ENCODE measurements at regions not wholly inside any gene's neighbourhood (a gene's known extent, or its start where the extent isn't known, plus 50 kb on each side); places are given as distances from the start of the nearest gene placed in this dataset.

GRCh38 chr14:49461529-49462401, 124.4 kb downstream of the RPS29 start:
- peak; percentile 89 for DNase-seq (ENCODE audit: low read depth)

GRCh38 chr14:49460662-49461061, 125.5 kb downstream of the RPS29 start:
- no peak overlapping the region for H3K4me3 ChIP-seq (ENCODE audit: low read depth, low read length)
- no peak for DNase-seq (ENCODE audit: low read depth)
- no peak for TF ChIP-seq CTCF (IDR thresholded peaks at IDR 0.05; ENCODE audit: insufficient read depth, low read length)

More at GRCh38 chr14:49461529-49462401, 124.4 kb downstream of the RPS29 start:
- no peak overlapping the region for H3K4me3 ChIP-seq (ENCODE audit: low read depth, low read length)
- peak; percentile 76 for TF ChIP-seq CTCF (IDR thresholded peaks at IDR 0.05; ENCODE audit: insufficient read depth, low read length)

- DNase-seq (ENCODE audit: low read depth), result no peak
- no peak for TF ChIP-seq CTCF (IDR thresholded peaks at IDR 0.05; ENCODE audit: insufficient read depth, low read length)
- no peak overlapping the region for H3K4me3 ChIP-seq (ENCODE audit: low read depth, low read length)
Measured at GRCh38 chr14:49456589-49456988, 129.6 kb downstream of the RPS29 start.

- H3K4me3 ChIP-seq (ENCODE audit: low read depth, low read length), result no peak overlapping the region
- no peak for DNase-seq (ENCODE audit: low read depth)
- no peak for TF ChIP-seq CTCF (IDR thresholded peaks at IDR 0.05; ENCODE audit: insufficient read depth, low read length)
Measured at GRCh38 chr14:49451938-49452337, 134.2 kb downstream of the RPS29 start.

- H3K4me3 ChIP-seq (ENCODE audit: low read depth, low read length), result no peak overlapping the region
- DNase-seq (ENCODE audit: low read depth), result no peak
- TF ChIP-seq CTCF (IDR thresholded peaks at IDR 0.05; ENCODE audit: insufficient read depth, low read length), result no peak
Measured at GRCh38 chr14:49449749-49450148, 136.4 kb downstream of the RPS29 start.

DNA sequence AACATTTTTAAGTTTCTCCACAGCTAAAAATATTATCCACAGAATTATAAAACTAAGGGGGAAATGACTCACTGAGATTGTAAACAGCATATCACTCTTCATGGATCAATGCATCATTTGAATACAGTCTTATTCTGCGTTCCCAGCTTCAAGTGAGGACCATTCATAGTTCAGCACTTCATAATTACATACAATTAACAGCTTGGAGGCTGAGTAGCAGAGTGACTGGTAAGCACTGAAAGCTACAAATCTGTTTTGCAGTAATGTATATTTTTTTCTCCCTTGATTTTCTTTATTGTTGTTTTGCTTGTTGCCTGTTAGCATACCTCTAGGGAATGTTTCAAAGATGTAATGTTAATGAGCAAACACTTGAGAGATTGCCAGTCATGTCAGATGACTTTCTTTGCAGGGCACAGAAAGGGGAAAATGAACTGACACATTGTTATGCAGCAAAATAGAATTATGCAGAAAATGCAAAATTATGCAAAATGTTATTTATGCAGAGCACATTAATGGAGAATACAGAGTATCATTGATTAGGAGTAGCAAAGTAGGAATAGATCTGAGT, 138.6 kb downstream of the RPS29 start:
- no peak for DNase-seq (ENCODE audit: low read depth)
- no peak overlapping the region for H3K4me3 ChIP-seq (ENCODE audit: low read depth, low read length)
- no peak for TF ChIP-seq CTCF (IDR thresholded peaks at IDR 0.05; ENCODE audit: insufficient read depth, low read length)

Measured in fibroblast of the aortic adventitia (primary cell).